GM19240 (cell line): ENCODE measurements at regions not wholly inside any gene's neighbourhood (a gene's known extent, or its start where the extent isn't known, plus 50 kb on each side); places are given as distances from the start of the nearest gene placed in this dataset.

ENCODE experiments used
- DNase-seq: peaks from one replicate; pipeline ENCODE4 v3.0.0; 2011; ENCODE audit warnings: low spot score; ENCODE audit not compliant: insufficient read length

- no peak for DNase-seq
Observed at GRCh38 chr1:222045236-222045635, 303.3 kb upstream of the DUSP10 start.

- DNase-seq, result no peak
Observed at GRCh38 chr1:222043444-222044292, 301.8 kb upstream of the DUSP10 start.

GRCh38 chr1:222042120-222042519, 300.2 kb upstream of the DUSP10 start:
- DNase-seq, result no peak

GRCh38 chr1:222040955-222041354, 299.1 kb upstream of the DUSP10 start:
- DNase-seq, result no peak

- DNase-seq, result no peak
Observed at GRCh38 chr1:222040121-222040805, 298.4 kb upstream of the DUSP10 start.

GRCh38 chr1:222038971-222039370, 297.1 kb upstream of the DUSP10 start:
- no peak for DNase-seq

GRCh38 chr1:222037720-222038119, 295.8 kb upstream of the DUSP10 start:
- DNase-seq, result no peak

- no peak for DNase-seq
Observed at GRCh38 chr1:222034790-222035189, 292.9 kb upstream of the DUSP10 start.

GRCh38 chr1:222033450-222033849, 291.6 kb upstream of the DUSP10 start:
- DNase-seq, result no peak

GRCh38 chr1:222031318-222031717, 289.4 kb upstream of the DUSP10 start:
- no peak for DNase-seq

GRCh38 chr1:222028676-222029075, 286.8 kb upstream of the DUSP10 start:
- DNase-seq, result no peak

GRCh38 chr1:222028116-222028515, 286.2 kb upstream of the DUSP10 start:
- DNase-seq, result no peak

- DNase-seq, result no peak
Observed at GRCh38 chr1:222026280-222026679, 284.4 kb upstream of the DUSP10 start.

GRCh38 chr1:222023025-222023424, 281.1 kb upstream of the DUSP10 start:
- no peak for DNase-seq

- no peak for DNase-seq
Observed at GRCh38 chr1:222021129-222021528, 279.2 kb upstream of the DUSP10 start.

- DNase-seq, result no peak
Observed at GRCh38 chr1:222020553-222020952, 278.7 kb upstream of the DUSP10 start.

- DNase-seq, result no peak
Observed at GRCh38 chr1:222019029-222019428, 277.1 kb upstream of the DUSP10 start.

- no peak for DNase-seq
Observed at GRCh38 chr1:222018041-222018440, 276.2 kb upstream of the DUSP10 start.

- no peak for DNase-seq
Observed at GRCh38 chr1:222015686-222016085, 273.8 kb upstream of the DUSP10 start.

GRCh38 chr1:222014001-222014400, 272.1 kb upstream of the DUSP10 start:
- no peak for DNase-seq

GRCh38 chr1:222012816-222013215, 270.9 kb upstream of the DUSP10 start:
- no peak for DNase-seq

GRCh38 chr1:222010306-222010705, 268.4 kb upstream of the DUSP10 start:
- DNase-seq, result no peak
